NT2/D1 (cell line): ENCODE measurements at regions not wholly inside any gene's neighbourhood (a gene's known extent, or its start where the extent isn't known, plus 50 kb on each side); places are given as distances from the start of the nearest gene placed in this dataset.

Source experiments
- SUZ12 ChIP-seq: IDR thresholded peaks from 2 replicates; pipeline ENCODE4 v1.6.1; 2011; ENCODE audit not compliant: insufficient read length, insufficient read depth; ENCODE audit errors: extremely low read depth
- YY1 ChIP-seq: IDR thresholded peaks from 2 replicates; pipeline ENCODE4 v1.6.1; 2011; ENCODE audit not compliant: insufficient read length, insufficient read depth

GRCh38 chr4:61011051-61011450, 189.1 kb upstream of the ADGRL3 start:
- TF ChIP-seq YY1 (no peak), SUZ12 (no peak)
